ENCODE measurements at regions not wholly inside any gene's neighbourhood (a gene's known extent, or its start where the extent isn't known, plus 50 kb on each side); places are given as distances from the start of the nearest gene placed in this dataset.

- Histone ChIP-seq H3K27me3 (ENCODE audit: insufficient read depth, low read depth, low read length) (no peaks in the 10 kb centered on the region), H3K27ac (ENCODE audit: low read length) (no peak overlapping the region), H3K36me3 (ENCODE audit: insufficient read depth, low read length) (no peaks in the 10 kb centered on the region), H3K4me2 (ENCODE audit: low read length) (no peak overlapping the region), H3K9ac (ENCODE audit: low read length) (no peak overlapping the region), H3K4me3 (ENCODE audit: low read length) (no peak overlapping the region), H4K20me1 (ENCODE audit: insufficient read depth) (no peaks in the 10 kb centered on the region), H3F3A (ENCODE audit: insufficient read depth, low read length, poor library complexity, severe bottlenecking) (no peaks in the 10 kb centered on the region), H2AFZ (ENCODE audit: low read depth, low read length) (no peak overlapping the region), H3K79me2 (replicated peaks; ENCODE audit: insufficient read depth, low read length) (no peaks in the 10 kb centered on the region), H3K9me3 (ENCODE audit: low read length) (no peaks in the 10 kb centered on the region), H3K9me2 (ENCODE audit: insufficient read depth, low read length) (no peaks in the 10 kb centered on the region)
- TF ChIP-seq MXI1 (conservative IDR thresholded peaks at IDR 0.05; ENCODE audit: poor library complexity, severe bottlenecking) (no peak), TAF1 (IDR thresholded peaks at IDR 0.05; ENCODE audit: low read depth) (no peak), EP300 (conservative IDR thresholded peaks at IDR 0.05; ENCODE audit: poor library complexity, severe bottlenecking) (no peak), EZH2 (IDR thresholded peaks at IDR 0.05; ENCODE audit: borderline replicate concordance, insufficient read depth, low read length, poor library complexity, severe bottlenecking) (no peak), POLR2AphosphoS5 (IDR thresholded peaks at IDR 0.05) (no peak), RAD21 (conservative IDR thresholded peaks at IDR 0.05) (no peak), SMC3 (conservative IDR thresholded peaks at IDR 0.05; ENCODE audit: poor library complexity) (no peak)
- TF ChIP-seq, protein P1, sequence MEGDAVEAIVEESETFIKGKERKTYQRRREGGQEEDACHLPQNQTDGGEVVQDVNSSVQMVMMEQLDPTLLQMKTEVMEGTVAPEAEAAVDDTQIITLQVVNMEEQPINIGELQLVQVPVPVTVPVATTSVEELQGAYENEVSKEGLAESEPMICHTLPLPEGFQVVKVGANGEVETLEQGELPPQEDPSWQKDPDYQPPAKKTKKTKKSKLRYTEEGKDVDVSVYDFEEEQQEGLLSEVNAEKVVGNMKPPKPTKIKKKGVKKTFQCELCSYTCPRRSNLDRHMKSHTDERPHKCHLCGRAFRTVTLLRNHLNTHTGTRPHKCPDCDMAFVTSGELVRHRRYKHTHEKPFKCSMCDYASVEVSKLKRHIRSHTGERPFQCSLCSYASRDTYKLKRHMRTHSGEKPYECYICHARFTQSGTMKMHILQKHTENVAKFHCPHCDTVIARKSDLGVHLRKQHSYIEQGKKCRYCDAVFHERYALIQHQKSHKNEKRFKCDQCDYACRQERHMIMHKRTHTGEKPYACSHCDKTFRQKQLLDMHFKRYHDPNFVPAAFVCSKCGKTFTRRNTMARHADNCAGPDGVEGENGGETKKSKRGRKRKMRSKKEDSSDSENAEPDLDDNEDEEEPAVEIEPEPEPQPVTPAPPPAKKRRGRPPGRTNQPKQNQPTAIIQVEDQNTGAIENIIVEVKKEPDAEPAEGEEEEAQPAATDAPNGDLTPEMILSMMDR (IDR thresholded peaks at IDR 0.05; ENCODE audit: poor library complexity, severe bottlenecking): no peak
- TF ChIP-seq, protein P2, sequence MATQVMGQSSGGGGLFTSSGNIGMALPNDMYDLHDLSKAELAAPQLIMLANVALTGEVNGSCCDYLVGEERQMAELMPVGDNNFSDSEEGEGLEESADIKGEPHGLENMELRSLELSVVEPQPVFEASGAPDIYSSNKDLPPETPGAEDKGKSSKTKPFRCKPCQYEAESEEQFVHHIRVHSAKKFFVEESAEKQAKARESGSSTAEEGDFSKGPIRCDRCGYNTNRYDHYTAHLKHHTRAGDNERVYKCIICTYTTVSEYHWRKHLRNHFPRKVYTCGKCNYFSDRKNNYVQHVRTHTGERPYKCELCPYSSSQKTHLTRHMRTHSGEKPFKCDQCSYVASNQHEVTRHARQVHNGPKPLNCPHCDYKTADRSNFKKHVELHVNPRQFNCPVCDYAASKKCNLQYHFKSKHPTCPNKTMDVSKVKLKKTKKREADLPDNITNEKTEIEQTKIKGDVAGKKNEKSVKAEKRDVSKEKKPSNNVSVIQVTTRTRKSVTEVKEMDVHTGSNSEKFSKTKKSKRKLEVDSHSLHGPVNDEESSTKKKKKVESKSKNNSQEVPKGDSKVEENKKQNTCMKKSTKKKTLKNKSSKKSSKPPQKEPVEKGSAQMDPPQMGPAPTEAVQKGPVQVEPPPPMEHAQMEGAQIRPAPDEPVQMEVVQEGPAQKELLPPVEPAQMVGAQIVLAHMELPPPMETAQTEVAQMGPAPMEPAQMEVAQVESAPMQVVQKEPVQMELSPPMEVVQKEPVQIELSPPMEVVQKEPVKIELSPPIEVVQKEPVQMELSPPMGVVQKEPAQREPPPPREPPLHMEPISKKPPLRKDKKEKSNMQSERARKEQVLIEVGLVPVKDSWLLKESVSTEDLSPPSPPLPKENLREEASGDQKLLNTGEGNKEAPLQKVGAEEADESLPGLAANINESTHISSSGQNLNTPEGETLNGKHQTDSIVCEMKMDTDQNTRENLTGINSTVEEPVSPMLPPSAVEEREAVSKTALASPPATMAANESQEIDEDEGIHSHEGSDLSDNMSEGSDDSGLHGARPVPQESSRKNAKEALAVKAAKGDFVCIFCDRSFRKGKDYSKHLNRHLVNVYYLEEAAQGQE (IDR thresholded peaks at IDR 0.05; ENCODE audit: borderline replicate concordance): no peak
Observed at GRCh38 chr5:89498699-89499098, 615.7 kb upstream of the MEF2C start.

- no peaks in the 10 kb centered on the region for H4K20me1 ChIP-seq (ENCODE audit: insufficient read depth)
Observed at GRCh38 chr5:89493414-89493813, 610.4 kb upstream of the MEF2C start.

More at GRCh38 chr5:89493414-89493813, 610.4 kb upstream of the MEF2C start:
- Histone ChIP-seq H2AFZ (ENCODE audit: low read depth, low read length) (no peak overlapping the region), H3K9me2 (ENCODE audit: insufficient read depth, low read length) (no peaks in the 10 kb centered on the region), H3F3A (ENCODE audit: insufficient read depth, low read length, poor library complexity, severe bottlenecking) (no peaks in the 10 kb centered on the region), H3K4me3 (ENCODE audit: low read length) (no peak overlapping the region), H3K27ac (ENCODE audit: low read length) (no peak overlapping the region), H3K4me2 (ENCODE audit: low read length) (no peak overlapping the region), H3K79me2 (replicated peaks; ENCODE audit: insufficient read depth, low read length) (no peaks in the 10 kb centered on the region), H3K9ac (ENCODE audit: low read length) (no peak overlapping the region), H3K9me3 (ENCODE audit: low read length) (no peaks in the 10 kb centered on the region), H3K27me3 (ENCODE audit: insufficient read depth, low read depth, low read length) (no peaks in the 10 kb centered on the region), H3K36me3 (ENCODE audit: insufficient read depth, low read length) (no peaks in the 10 kb centered on the region)
- TF ChIP-seq, protein P1 (IDR thresholded peaks at IDR 0.05; ENCODE audit: poor library complexity, severe bottlenecking): no peak
- TF ChIP-seq, protein P2 (IDR thresholded peaks at IDR 0.05; ENCODE audit: borderline replicate concordance): no peak
- TF ChIP-seq EP300 (conservative IDR thresholded peaks at IDR 0.05; ENCODE audit: poor library complexity, severe bottlenecking): no peak

All from neural cell (in vitro differentiated cells).